IPS DF 4.7 (cell line): ENCODE measurements at regions not wholly inside any gene's neighbourhood (a gene's known extent, or its start where the extent isn't known, plus 50 kb on each side); places are given as distances from the start of the nearest gene placed in this dataset.

Source experiments
- DNase-seq: peaks from one replicate; pipeline ENCODE4 v3.0.0-alpha.2; 2013; ENCODE audit warnings: low spot score; ENCODE audit errors: extremely low read depth

DNA sequence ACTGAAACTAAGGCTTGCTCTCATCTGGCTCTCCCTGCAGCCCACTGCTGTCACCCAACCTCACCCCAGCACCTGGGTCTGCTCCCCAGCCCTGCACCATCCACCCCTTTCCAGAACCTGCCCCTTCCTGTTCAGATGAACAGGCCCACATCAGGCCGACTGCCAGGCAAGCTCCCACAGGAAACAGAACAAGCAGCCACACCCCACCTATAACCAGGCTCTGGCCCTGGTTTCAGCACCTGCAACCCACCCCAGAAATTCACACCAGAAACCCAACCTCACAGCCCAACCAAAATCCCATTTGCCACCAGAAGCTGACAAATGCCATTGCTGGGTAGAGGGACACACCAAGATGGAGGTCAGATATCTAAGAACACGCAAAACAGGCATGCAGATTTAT, 159.2 kb upstream of the ID2 start:
- no peak for DNase-seq

DNA sequence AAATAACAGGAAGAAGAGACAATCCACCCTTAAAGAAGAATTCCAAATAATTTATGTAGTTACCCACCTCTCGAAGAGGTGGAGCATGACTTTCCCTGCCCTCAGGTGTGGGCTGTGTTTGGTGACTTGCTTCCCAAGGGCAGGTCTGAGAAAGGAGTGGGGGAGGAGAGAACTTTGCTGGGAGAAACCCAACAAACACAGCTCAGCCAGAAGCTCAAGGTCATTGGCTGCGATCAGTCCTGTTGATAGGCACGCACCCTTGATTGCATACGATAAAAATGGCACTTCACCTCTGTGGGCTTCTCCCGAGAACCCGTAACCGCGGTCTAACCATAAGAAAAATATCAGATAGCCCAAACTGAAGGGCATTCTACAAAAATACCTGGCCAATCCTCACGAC, 157.5 kb upstream of the ID2 start:
- no peak for DNase-seq

DNA sequence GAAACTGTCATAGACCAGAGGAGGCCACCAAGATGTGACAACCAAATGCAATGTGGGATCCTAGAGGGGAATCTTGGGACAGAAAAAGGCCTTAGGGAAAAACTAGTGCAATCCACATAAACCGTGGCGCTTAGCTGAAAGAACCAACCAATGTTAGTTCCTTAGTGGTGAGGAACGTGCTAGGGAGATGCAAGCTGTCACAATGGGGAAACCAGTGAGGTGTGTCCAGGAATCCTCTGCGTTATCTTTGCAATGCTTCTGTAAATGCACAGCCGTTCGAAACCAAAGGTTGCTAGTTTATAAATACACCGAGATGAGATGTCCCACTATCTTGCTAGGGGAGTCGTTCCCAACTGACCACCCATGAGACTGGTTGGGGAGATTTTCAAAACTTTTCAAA, 157.0 kb upstream of the ID2 start:
- DNase-seq, result no peak

DNA sequence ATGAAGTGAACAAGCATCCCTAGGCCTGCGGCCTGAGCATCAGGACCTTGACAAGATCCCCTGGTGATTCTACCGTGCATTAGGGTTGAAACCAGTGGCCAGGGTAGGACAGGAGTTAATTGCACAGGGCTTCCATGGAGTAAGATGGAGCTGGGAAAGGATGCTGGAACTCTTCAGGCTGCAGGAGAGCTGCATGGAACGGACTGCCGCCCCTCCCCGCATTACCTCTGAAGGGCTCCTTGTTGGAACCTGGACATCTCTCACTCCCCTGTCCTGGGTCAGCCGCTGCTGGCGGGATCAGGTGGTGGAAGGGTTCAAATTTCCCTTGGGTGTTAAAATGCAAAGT, 156.6 kb upstream of the ID2 start:
- no peak for DNase-seq

DNA sequence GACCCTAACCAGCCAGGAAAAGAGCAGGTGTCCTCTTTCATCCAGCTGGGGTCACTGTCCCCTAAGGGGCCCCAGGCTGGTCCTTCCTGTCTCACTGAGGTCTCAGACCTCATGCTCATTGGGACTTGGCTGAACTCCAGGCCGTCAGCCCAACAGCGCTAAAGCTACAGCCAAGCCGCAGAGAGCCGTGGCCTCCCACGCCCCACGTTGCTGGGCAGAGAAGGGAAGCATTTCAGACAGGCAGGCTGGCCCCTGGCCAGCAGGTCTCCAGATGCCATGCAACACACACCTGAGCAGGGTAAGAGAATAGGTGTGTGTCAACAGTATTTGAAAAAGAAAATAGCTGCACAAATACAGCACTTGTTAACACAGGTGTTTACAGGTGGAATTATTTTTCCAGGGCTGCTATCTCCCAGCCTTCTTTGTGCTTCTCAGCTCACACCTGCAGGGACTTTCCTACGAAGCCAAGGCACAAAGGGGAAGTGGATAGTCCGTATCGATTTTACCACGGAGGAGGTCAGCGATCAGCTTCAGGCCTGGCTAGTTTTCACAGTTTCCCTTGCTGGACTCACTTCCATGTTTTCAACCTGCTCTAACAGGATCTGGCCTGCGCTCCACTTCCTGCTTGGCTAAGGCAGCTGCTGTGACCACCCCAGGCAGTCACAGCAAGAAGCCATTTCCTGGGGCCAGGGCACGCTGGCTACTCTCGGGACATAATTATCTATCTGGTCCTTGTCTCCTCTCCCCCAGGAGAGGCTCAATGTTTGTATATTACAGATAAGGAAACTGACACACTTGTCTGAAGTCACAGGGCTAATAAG, 156.1 kb upstream of the ID2 start:
- DNase-seq, result no peak

DNA sequence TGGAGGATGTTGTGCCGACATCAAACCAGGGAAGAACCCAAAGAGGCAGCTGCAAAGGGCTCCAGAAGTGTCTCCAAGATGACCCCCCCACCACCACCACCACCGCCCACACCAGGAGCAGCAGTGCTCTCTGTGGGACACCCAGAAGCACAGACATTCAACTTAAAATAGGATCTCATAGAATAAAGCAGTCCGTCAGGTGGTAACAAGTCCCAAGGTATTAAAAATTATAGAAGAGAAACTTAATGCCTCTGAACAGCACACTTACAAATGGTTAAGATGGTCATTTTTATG, 155.5 kb upstream of the ID2 start:
- no peak for DNase-seq

DNA sequence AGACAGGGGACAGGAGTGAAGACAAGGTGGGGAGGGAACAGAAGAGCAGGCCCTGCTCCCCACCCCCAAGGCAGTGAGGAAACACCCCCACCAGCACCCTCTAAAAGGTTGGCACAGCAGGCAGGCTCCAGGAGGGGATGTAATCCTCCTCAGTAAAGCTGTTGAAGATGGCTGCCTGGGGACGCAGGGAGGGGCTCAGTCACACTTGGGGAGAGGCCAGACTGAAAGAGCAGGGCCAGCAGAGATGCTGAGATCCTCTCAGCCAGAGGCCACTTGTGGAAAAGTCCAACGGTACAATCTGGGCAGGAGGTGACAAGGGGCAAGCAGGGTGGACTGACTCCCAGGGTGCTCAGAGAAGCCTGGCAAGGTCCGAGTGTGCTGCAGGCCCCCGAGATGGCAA, 154.8 kb upstream of the ID2 start:
- DNase-seq, result no peak

DNA sequence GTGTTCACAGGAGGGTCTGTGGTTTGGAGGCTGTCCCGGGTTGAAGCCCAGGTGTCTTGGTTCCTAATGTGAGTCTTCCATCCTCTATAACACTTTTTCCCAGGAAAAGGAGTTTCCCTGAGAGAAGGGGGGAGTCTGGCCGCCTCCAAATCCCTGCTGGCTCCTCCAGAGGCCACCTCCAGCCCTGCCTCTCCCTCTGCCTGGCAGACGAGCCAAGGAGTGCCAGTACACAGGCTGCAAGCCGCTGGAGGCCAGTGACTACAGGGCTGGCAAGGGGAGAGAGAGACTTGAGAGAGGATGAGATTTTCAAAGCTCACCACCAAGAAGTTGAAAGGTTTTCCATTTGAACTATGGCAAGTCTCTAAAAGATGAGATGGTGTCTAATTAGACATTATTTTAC, 154.2 kb upstream of the ID2 start:
- no peak for DNase-seq

DNA sequence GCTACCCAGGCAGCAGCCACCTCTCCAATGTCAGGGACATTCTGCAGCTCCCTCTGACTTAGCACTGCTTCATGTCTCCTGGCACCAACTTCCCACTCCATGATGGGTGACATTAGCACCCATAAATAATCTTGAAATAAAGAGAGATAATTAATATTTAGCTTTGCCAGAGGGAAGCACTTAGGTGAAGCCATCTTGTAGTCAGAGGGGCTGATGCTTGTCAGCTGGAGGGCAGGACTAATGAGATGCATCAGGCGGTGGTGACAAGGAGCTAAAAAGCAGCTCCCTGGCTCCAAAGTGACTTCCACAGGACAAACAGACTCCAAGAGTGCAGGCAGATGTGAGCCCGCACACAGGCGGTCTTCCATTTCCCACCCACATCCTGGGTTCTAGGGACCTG, 153.0 kb upstream of the ID2 start:
- DNase-seq, result no peak

DNA sequence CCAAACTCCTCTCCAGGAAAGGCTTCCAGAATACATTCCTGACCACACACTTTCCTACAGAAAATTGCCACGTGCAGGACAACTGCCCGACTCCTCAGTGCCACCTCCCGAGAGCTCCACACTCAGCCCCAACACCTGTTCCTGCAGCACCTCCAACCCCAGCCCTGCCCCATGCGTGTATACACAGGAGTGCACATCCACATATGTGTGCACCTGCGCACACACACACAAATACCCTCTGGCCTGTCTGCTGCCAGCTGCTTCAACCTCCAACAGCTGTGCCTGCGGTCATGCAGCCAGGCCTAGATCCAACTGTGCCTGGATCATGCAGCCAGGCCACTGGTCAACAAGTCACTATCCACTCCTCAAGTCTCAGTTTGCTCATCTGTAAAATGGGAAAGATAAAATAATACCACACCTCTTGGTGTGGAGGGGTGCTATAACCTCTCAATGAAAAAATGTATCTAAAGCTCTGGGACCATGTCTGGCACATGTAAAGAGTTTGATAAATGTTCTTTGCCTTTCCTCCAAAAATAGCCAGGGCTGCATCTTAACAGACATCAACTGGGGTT, 152.1 kb upstream of the ID2 start:
- no peak for DNase-seq

DNA sequence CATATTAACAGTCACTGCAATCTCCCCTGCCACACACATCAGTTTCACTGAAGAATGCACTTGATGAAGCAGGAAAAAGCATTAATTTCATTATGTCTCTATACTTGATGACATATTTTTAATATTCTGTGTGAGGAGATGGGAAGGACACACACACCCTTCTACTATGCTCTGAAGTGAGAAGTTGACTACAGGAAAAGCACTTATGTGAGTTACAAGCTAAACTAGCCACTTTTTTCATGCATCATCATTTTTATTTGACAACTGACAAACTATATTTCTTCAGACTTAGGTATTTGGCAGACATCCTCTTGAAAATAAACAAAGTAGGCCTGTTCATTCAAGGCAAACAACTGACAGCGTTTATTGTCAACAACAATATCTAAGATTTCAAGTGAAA, 150.4 kb upstream of the ID2 start:
- no peak for DNase-seq

DNA sequence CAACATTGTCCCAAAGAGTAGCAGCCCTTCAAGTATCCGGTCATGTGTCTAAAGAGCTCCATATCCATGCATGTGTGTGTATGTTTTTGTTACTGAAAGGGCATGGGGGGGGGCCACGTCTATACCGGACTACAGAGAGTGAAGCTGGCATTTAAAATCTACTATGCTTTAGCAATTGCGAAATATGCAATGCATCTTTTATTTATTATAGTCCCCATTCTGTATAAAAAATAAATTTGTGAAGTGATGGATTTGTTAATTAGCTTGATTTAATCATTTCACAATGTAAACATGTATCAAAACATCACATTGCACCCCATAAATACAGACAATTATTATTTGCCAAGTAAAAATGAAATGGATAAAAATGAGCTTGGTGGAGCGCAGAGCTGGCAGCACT, 149.4 kb upstream of the ID2 start:
- no peak for DNase-seq

DNA sequence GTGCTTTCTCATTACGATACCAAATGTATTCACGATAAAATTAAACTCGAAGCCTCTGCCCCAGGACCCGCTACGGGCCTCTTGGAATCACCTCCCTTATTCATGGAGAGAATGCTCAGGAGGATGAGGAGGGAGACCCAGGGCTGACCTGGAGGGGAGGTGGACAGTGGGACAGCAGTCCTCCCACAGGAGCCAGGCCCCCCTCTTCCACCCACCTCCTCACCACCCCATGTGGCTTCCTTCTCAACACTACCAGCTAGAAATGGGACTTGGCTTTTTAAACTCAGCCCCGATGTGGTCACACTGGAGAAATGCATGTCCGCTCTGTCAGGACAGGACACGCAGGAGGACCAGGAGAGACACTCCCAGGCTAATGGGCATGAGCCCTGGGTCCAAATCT, 147.9 kb upstream of the ID2 start:
- DNase-seq, result no peak

DNA sequence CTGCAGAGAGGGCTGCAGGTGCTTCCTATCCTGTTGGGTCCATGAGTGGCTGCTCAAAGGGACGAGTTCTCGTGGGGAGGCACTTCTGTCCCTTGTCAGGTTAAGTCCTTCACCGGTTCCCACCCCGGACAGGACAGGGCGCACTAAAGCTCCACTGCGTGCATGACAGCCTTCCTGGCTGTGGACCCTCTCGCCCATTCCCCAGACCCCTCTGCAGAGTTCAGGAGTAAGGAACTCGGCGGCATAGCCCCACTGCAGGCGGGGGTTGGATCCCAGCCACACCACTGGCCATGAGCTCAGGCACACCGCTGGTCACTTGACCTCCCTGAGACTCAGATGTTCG, 147.5 kb upstream of the ID2 start:
- DNase-seq, result no peak

DNA sequence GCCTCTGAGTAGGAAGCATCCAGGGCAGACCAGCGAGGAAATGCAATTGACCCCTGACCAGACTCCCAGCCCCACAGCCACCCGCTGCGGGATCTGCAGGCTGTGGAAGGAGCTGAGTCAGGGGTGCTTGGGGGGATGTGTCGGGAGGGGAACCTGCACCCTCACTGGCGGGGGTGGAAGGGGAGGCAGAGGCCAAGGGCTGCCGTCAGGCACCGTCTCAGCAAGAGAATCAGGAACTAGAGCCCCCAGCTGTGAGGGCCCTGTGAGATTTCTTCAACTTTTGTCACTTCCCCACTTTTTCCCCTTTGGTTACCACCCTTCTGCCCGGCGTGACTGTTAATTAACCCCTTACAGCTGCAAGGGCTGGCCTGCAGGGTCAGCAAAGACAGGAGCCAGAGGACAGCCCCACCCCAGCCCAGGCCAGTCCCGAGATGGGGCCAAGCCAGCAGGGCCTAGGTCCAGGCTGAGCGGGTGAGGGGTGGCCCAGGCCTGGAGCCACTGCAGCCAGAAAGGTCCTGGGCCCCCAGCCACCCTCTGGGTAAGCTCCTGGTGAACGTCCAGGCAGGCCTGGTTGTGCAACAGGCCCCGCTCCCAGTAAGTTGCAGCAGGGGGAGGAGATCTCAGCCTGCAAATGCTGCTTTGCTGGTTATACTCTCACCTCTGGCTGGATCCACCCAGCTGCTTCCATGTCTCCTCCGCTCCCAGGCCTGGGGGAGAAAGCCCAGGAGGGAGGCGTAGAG, 147.0 kb upstream of the ID2 start:
- no peak for DNase-seq

DNA sequence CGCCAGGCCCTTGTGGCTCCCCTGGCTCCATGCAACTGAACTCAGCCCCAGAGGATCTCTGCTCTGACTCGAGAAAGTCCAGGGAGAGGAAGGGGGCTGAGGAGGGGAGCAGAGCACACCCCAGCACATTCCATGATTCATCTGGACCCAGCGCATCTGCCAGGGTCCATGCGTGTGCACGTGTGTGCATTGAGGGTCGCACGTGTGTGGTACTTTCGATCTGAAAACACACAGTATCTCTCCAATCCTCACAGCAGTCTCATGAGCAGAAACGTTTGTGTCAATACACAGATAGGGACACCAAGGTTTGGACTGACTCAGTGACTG, 146.4 kb upstream of the ID2 start:
- no peak for DNase-seq

DNA sequence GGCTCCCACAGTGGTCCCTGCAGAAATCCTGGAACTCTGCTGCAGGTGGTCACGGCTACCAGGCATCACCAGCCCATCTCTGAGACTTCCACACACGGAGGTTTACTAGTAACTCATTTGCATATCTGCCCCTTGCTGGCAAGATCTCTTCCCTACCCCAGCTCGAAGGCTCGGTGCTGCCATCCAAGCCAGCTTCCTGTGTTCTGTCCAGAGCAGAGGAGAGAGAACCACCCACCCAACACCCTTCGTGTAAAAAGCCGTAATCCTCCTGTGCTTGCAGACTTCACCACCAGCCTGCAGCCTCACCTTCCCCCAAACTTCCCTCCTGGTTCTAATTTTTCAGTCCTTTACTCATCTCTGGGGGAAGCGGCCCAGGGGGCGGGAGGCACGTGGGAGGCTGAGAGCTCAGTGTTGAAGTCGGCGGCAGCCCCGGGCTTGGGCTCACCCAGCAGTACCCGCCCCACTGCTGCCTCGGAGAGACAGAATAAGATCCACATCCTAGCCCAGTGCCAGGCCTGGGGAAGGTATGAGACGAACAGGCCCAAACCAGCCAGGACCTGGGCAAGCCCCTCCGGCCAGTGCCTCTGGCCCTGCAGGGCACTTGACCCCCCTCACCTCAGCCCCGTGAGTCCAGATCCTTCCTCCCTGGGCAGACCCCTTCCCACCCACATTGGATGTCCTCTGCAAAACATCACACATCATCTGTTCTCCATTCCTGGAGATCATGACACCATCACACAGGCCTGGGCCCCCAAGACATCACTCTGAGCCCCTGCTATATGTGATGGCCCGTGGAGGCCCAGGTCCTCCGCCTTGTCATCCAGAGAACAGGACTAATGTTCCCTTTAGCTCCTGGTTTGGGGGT, 145.8 kb upstream of the ID2 start:
- DNase-seq, result no peak

DNA sequence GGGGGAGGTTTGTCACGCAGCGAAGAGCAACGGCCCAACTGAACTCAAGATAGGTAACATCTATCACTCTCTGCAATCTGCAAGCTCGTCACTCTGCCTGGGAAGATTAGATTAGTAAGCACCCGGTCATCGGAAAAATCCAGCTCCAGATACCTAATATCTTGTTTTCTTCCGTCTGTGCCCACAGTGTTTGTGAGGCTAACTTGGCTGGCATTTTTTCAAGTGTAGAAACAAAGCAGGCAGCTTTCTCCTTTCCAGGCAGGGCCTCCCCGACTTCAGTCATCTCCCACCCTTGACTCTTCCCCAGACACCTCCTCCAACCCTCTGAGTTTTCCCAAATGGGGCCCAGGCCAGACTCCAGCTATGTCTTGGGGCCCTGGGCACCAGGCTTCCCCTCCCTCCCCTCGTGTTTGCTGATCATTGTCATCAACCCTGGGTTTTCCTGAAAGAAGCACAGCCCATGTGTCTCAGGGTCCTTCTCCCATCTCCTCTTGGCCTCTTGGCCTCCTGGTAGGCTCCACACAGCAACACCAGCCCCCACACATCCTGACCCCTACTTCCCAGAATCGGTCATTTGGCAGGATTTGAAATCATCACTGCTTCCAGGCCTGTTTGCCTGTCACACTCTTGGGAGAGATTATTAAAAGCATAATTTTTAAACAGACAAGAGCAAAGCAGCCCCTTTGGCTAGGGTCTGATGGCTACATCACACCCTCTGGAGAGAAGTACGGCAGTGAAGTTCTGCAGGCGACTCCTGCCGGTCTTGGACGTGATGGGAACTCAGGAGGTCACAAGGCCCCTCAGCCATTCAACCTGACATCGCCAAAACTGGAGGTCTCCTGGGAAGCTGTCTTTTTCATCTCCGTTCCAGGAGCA, 144.9 kb upstream of the ID2 start:
- no peak for DNase-seq

DNA sequence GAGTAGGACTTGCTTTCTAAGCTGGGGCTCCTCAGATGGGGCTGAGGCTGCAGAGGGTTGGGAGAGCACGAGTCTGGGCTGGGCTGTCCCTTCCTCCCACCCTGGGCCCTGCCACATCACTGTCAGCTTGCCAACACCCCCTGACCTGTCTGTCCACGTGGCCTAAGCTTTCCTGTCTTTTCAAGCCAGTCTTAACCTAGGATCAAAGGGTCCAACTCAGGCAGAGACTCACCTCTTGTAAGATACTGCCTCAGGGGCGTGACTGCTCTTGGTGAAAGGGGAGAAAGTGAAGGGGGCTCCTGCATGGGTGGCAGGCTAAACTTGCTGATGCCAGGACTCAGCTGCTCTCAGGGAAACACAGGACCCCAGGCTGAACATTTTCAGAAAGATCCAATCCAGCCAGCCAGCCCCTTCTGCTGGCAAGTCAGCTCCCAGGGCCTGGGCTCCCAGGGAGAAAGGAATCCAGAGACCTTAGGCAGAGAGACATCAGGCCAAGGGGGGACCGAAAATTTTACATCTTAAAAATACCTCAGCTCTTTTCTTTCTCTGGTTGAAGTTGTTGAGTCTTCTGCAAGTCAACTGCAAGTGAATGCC, 144.2 kb upstream of the ID2 start:
- no peak for DNase-seq

DNA sequence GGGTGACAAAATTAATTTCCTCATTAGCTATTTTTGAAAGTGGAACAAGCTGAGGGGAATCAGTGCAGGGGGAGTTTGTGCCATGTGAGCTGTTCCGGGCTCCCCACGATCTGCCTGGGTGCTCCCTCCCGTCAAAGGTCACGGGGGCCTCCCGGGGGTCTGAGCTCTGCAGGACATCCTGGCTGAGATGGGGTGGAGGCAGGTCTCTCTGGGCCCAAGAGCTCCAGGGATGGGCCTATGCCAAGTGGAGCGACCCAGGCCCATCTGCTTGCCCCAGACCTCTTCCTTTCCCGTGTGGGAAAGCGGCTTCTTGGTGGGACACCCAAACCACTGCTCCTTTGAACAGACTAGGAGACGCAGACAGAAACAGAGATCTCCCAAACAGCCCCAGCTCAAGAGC, 143.3 kb upstream of the ID2 start:
- DNase-seq, result no peak
